ENCODE measurements at regions not wholly inside any gene's neighbourhood (a gene's known extent, or its start where the extent isn't known, plus 50 kb on each side); places are given as distances from the start of the nearest gene placed in this dataset.

DNA sequence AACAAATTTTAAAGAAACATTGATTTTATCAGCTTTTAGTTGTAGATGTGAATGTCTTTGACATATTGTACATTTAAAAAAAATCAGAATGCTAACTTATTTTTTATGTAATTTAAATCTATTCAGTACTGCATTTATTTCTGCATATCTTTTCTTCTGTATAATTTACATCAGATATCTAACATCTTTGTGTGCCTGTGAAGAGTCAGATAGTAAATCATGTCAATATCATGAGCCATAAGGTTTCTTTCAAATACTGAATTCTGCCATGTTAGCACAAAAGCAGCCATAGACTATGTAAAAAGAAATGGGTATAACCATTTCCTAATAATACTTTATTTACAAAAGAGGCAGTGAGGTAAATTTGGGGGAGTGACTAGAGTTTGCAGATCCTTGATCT, 1829.2 kb downstream of the NCAM2 start:
- in situ Hi-C loops (cut with MboI; ENCODE audit: low pct_unique_long_range_greater_than_20kb, low sequenced_read_pairs, unreplicated experiment), result no loop called here
- TF ChIP-seq, protein P1, sequence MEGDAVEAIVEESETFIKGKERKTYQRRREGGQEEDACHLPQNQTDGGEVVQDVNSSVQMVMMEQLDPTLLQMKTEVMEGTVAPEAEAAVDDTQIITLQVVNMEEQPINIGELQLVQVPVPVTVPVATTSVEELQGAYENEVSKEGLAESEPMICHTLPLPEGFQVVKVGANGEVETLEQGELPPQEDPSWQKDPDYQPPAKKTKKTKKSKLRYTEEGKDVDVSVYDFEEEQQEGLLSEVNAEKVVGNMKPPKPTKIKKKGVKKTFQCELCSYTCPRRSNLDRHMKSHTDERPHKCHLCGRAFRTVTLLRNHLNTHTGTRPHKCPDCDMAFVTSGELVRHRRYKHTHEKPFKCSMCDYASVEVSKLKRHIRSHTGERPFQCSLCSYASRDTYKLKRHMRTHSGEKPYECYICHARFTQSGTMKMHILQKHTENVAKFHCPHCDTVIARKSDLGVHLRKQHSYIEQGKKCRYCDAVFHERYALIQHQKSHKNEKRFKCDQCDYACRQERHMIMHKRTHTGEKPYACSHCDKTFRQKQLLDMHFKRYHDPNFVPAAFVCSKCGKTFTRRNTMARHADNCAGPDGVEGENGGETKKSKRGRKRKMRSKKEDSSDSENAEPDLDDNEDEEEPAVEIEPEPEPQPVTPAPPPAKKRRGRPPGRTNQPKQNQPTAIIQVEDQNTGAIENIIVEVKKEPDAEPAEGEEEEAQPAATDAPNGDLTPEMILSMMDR (IDR thresholded peaks at IDR 0.05; ENCODE audit: extremely low read depth, insufficient read depth, missing control alignments), result no peak
- DNase-seq (ENCODE audit: low spot score), result no peak

- TF ChIP-seq, protein P1 (IDR thresholded peaks at IDR 0.05; ENCODE audit: extremely low read depth, insufficient read depth, missing control alignments), result no peak
- DNase-seq (ENCODE audit: low spot score), result no peak
These were observed 1844.7 kb downstream of the NCAM2 start for GRCh38 chr21:22842875-22843274.

GRCh38 chr21:22855581-22855980, 1857.4 kb downstream of the NCAM2 start:
- in situ Hi-C loops (cut with MboI; ENCODE audit: low pct_unique_long_range_greater_than_20kb, low sequenced_read_pairs, unreplicated experiment), result no loop called here
- TF ChIP-seq, protein P1 (IDR thresholded peaks at IDR 0.05; ENCODE audit: extremely low read depth, insufficient read depth, missing control alignments), result no peak
- DNase-seq (ENCODE audit: low spot score), result no peak

More at GRCh38 chr21:22842875-22843274, 1844.7 kb downstream of the NCAM2 start:
- in situ Hi-C loops (cut with MboI; ENCODE audit: low pct_unique_long_range_greater_than_20kb, low sequenced_read_pairs, unreplicated experiment), result no loop called here

- in situ Hi-C loops (cut with MboI; ENCODE audit: low pct_unique_long_range_greater_than_20kb, low sequenced_read_pairs, unreplicated experiment), result no loop called here
- TF ChIP-seq, protein P1 (IDR thresholded peaks at IDR 0.05; ENCODE audit: extremely low read depth, insufficient read depth, missing control alignments), result no peak
- DNase-seq (ENCODE audit: low spot score), result no peak
These were observed 1873.5 kb downstream of the NCAM2 start for GRCh38 chr21:22871692-22872091.

- in situ Hi-C loops (cut with MboI; ENCODE audit: low pct_unique_long_range_greater_than_20kb, low sequenced_read_pairs, unreplicated experiment), result no loop called here
- TF ChIP-seq, protein P1 (IDR thresholded peaks at IDR 0.05; ENCODE audit: extremely low read depth, insufficient read depth, missing control alignments), result no peak
- DNase-seq (ENCODE audit: low spot score), result no peak
These were observed 1882.4 kb downstream of the NCAM2 start for GRCh38 chr21:22880573-22880972.

- in situ Hi-C loops (cut with MboI; ENCODE audit: low pct_unique_long_range_greater_than_20kb, low sequenced_read_pairs, unreplicated experiment), result no loop called here
- no peak for DNase-seq (ENCODE audit: low spot score)
- TF ChIP-seq, protein P1 (IDR thresholded peaks at IDR 0.05; ENCODE audit: extremely low read depth, insufficient read depth, missing control alignments), result no peak
These were observed 1882.9 kb downstream of the NCAM2 start for GRCh38 chr21:22881131-22881530.

DNA sequence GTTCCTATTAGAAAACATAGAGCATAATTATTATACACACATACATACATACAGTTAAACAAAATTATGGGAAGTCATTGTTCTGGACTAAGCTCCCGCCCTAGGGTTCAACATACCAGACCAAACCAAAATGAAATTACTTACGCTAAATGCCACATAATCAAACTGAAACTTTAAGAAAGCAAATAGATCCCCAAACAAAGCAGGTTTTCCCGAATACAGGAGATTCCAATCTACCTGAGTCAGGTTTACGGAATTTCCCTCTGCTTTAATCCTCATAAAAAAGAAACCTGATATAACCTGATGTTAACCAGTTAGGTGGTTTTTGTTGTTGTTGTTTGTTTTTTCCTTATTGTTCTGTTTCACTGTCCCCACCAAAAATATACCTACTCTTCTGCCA, 1886.9 kb downstream of the NCAM2 start:
- TF ChIP-seq, protein P1 (IDR thresholded peaks at IDR 0.05; ENCODE audit: extremely low read depth, insufficient read depth, missing control alignments), result no peak
- DNase-seq (ENCODE audit: low spot score), result no peak
- in situ Hi-C loops (cut with MboI; ENCODE audit: low pct_unique_long_range_greater_than_20kb, low sequenced_read_pairs, unreplicated experiment), result no loop called here
